ENCODE measurements at regions not wholly inside any gene's neighbourhood (a gene's known extent, or its start where the extent isn't known, plus 50 kb on each side); places are given as distances from the start of the nearest gene placed in this dataset.
"Not testable (repeated sequence)": the region's sequence is repeated elsewhere in the genome, so short reads cannot be mapped to it uniquely, and the experiment has no call there.

- no peak overlapping the region for H3K4me3 ChIP-seq
- TF ChIP-seq CTCF (IDR thresholded peaks at IDR 0.05), result no peak
- H3K36me3 ChIP-seq, result no peaks in the 10 kb centered on the region
- H3K4me1 ChIP-seq, result no peaks in the 10 kb centered on the region
- DNase-seq (ENCODE audit: low spot score), result no peak
- H3K9me3 ChIP-seq, result no peaks in the 10 kb centered on the region
- no peak overlapping the region for H3K27ac ChIP-seq
- no peaks in the 10 kb centered on the region for H3K27me3 ChIP-seq
These were observed 207.9 kb upstream of the FIGN start for GRCh38 chr2:163943403-163944346.

GRCh38 chr2:163934131-163934530 lies 198.3 kb upstream of the FIGN start:
- no peak for DNase-seq (ENCODE audit: low spot score)
- TF ChIP-seq CTCF (IDR thresholded peaks at IDR 0.05), result no peak
- H3K27ac ChIP-seq, result no peak overlapping the region
- no peaks in the 10 kb centered on the region for H3K36me3 ChIP-seq
- H3K4me1 ChIP-seq, result no peaks in the 10 kb centered on the region
- no peak overlapping the region for H3K4me3 ChIP-seq
- H3K9me3 ChIP-seq, result no peaks in the 10 kb centered on the region
- no peaks in the 10 kb centered on the region for H3K27me3 ChIP-seq

GRCh38 chr2:163919717-163920116 lies 183.9 kb upstream of the FIGN start:
- Histone ChIP-seq H3K36me3 (no peaks in the 10 kb centered on the region), H3K4me1 (no peaks in the 10 kb centered on the region), H3K27me3 (no peaks in the 10 kb centered on the region), H3K4me3 (no peak overlapping the region), H3K27ac (no peak overlapping the region), H3K9me3 (no peaks in the 10 kb centered on the region)
- TF ChIP-seq CTCF (IDR thresholded peaks at IDR 0.05), result no peak
- no peak for DNase-seq (ENCODE audit: low spot score)

- not testable (repeated sequence) for H3K27ac ChIP-seq; H3K27me3 ChIP-seq; DNase-seq (ENCODE audit: low spot score); H3K36me3 ChIP-seq; H3K9me3 ChIP-seq; H3K4me1 ChIP-seq; H3K4me3 ChIP-seq
These were observed 178.7 kb upstream of the FIGN start for GRCh38 chr2:163914486-163914885.

- H3K27me3 ChIP-seq; H3K36me3 ChIP-seq; H3K9me3 ChIP-seq; H3K27ac ChIP-seq; H3K4me3 ChIP-seq; DNase-seq (ENCODE audit: low spot score); H3K4me1 ChIP-seq: not testable (repeated sequence)
These were observed 177.7 kb upstream of the FIGN start for GRCh38 chr2:163913532-163913944.

- no peak for DNase-seq (ENCODE audit: low spot score)
- no peak for TF ChIP-seq CTCF (IDR thresholded peaks at IDR 0.05)
These were observed 173.7 kb upstream of the FIGN start for GRCh38 chr2:163909411-163910080.

More at GRCh38 chr2:163909411-163910080, 173.7 kb upstream of the FIGN start:
- H3K27ac ChIP-seq, result no peak overlapping the region
- H3K27me3 ChIP-seq, result no peaks in the 10 kb centered on the region
- H3K36me3 ChIP-seq, result no peaks in the 10 kb centered on the region
- no peaks in the 10 kb centered on the region for H3K4me1 ChIP-seq
- peaks cover 0 to 5% of the 10 kb centered on the region in 2 donors for H3K9me3 ChIP-seq
- no peak overlapping the region for H3K4me3 ChIP-seq
